NCI-H446 treated with DMSO at 0.1 percent for 48 hours (cell line): ENCODE measurements at regions not wholly inside any gene's neighbourhood (a gene's known extent, or its start where the extent isn't known, plus 50 kb on each side); places are given as distances from the start of the nearest gene placed in this dataset.
"Not testable (repeated sequence)": the region's sequence is repeated elsewhere in the genome, so short reads cannot be mapped to it uniquely, and the experiment has no call there.

Experiments used
- DNase-seq: peaks from one replicate; lab custom pipeline; 2025; lab: John Stamatoyannopoulos, UW

- DNase-seq, result no peak
Observed at GRCh38 chr3:177249203-177249602, 51.9 kb upstream of the TBL1XR1 start.

- DNase-seq, result no peak
Observed at GRCh38 chr3:177250151-177250550, 52.9 kb upstream of the TBL1XR1 start.

DNA sequence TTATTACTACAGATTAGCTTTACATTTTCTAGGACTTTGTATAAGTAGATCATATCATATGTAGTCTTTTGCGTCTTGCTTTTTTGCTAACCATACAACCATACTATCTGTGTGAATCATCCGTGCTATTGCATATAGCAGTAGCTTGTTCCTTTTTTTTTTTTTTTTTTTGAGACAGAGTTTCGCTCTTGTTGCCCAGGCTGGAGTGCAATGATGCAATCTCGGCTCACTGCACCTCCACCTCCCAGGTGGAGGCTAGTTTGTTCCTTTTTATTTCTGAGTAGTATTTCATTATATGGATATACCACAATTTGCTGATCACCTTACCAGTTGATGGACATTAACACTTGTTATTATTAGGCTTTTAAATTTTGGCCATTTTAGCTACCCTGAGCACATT is 54.5 kb upstream of the TBL1XR1 start:
- no peak for DNase-seq

GRCh38 chr3:177257006-177257405 is 59.7 kb upstream of the TBL1XR1 start:
- DNase-seq, result no peak

- DNase-seq, result no peak
Observed at GRCh38 chr3:177257625-177258024, 60.3 kb upstream of the TBL1XR1 start.

- no peak for DNase-seq
Observed at GRCh38 chr3:177262396-177262795, 65.1 kb upstream of the TBL1XR1 start.

GRCh38 chr3:177263615-177264368 is 66.5 kb upstream of the TBL1XR1 start:
- no peak for DNase-seq

DNA sequence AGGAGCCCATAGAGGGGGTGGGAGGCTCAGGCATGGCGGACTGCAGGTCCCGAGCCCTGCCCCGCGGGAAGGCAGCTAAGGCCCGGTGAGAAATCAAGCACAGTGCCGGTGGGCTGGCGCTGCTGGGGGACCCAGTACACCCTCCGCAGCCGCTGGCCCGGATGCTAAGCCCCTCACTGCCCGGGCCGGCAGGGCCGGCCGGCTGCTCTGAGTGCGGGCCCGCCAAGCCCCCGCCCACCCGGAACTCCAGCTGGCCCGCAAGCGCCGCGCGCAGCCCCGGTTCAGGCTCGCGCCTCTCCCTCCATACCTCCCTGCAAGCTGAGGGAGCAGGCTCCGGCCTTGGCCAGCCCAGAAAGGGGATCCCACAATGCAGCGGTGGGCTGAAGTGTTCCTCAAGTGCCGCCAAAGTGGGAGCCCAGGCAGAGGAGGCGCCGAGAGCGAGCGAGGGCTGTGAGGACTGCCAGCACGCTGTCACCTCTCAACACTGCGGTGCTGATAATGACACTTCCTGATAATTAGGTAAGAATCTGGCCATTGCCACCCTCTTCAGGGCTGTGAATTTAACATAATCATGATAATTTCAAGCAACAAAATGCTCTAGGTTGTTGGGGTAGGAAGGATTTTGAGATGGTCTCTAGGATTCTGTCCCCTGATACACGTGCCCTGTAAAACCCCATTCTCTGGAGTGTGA is 74.7 kb upstream of the TBL1XR1 start:
- not testable (repeated sequence) for DNase-seq

GRCh38 chr3:177278016-177278415 is 80.7 kb upstream of the TBL1XR1 start:
- no peak for DNase-seq

DNA sequence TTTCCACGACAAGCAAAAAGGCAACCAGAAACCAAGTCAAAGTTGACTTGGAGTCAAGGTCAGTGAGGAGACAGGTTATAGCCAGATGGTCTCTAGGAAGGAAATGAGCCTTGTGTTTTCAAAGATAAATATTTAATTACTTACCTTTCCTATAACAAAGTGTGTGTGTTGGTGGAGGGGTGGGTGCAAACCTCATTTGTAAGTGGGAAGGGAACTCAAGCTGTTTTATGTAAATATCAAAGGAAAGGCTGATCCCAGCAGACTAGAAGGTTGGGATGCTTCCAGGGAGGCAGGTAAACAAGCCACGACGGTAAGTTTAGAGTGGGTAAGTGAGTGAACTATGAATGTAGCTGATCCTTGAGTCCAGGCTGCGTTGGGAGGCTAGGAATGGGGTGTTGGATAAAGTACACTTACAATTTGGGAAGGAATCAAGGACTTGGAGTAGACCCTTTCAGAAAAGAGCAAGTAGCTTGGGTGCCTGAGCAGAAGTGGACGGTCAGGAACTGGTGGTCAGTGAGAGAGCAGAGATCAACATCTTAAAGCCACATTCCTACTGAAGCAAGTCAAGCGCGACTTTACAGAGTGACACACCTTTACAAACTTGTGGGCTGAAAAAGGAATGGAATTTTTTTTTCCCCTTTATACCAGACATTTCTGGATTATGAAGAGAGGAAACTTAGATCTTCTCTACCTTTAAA is 82.0 kb upstream of the TBL1XR1 start:
- no peak for DNase-seq

DNA sequence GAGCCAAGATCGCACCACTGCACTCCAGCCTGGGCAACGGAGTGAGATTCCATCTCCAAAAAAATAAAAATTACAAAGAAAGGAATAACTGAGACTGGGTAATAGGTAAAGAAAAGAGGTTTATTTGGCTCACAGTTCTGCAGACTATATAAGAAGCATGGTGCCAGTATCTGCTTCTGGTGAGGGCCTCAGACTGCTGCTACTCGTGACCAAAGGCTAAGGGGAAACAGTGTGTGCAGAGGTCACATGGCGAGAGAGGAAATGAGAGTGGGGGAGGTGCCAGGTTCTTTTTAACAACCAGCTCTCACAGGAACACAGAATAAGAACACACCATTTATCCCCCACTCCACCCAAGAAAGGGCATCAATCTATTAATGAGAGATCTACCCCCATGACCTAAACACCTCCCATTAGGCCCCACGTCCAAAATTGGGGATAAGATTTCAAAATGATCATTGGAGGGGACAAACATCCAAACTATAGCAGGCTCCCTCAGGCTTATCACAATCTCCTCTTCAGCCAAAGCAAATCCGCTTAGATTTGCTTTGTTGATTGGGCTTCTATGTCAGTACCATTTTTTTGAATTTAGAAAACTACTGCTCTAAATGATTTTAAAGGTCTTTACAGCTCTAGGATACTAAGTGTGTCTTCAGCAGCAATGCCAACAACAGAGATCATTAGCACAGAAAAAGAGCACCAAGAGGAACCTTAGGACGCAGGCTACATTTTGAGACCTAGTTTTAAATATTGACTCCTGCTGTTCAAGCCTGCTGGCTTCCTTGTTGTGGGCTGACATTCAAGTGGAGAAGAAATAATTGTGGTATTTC is 84.2 kb upstream of the TBL1XR1 start:
- DNase-seq, result no peak

- peak; percentile 31 for DNase-seq
Observed at GRCh38 chr3:177282119-177282655, 84.9 kb upstream of the TBL1XR1 start.

GRCh38 chr3:177283983-177284382 is 86.7 kb upstream of the TBL1XR1 start:
- no peak for DNase-seq

DNA sequence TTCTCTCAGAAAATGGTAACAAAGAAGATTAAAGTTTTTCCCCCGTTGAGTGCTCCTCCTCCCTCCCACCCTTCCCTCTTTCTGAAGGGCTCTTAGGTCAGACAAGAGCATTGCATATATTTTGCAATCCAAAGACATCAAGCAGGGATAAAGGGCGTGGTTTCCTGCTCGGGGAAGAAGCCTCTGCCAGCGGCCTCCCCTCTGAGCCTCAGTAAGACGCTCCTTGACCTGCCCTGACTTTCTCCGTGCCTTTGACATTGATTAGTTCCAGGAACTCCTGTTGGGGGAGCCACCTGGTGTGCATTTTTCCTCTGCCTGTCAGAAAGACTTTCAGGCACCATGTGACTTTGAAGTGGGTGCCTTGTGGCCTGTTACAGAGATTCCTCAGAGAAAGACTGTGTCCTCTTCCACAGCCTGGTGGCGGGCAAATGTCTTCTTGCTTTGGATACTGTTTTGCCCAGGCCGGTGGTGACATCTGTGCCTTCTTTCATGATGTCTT is 87.2 kb upstream of the TBL1XR1 start:
- no peak for DNase-seq

DNA sequence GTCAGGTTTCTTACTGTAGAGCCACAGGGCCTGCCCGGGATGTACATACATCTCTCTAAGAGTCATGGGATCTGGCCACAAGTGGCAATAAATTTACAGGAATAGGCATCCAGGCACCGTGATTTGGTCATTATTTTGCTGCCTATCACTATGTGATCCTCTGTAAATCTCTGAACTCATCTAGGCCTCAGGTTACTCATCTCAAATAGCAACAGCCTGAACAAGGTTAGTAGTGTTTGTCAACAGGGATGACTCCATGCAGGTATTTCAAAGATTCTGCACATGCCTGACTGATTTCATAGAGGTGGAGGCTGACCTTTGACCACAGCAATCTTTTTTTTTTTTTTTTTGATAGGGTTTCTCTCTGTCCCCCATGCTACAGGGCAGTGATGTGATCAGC is 88.8 kb upstream of the TBL1XR1 start:
- no peak for DNase-seq

- DNase-seq, result no peak
Observed at GRCh38 chr3:177287231-177287630, 89.9 kb upstream of the TBL1XR1 start.

- no peak for DNase-seq
Observed at GRCh38 chr3:177290633-177291032, 93.4 kb upstream of the TBL1XR1 start.

- DNase-seq, result no peak
Observed at GRCh38 chr3:177294221-177294620, 96.9 kb upstream of the TBL1XR1 start.

DNA sequence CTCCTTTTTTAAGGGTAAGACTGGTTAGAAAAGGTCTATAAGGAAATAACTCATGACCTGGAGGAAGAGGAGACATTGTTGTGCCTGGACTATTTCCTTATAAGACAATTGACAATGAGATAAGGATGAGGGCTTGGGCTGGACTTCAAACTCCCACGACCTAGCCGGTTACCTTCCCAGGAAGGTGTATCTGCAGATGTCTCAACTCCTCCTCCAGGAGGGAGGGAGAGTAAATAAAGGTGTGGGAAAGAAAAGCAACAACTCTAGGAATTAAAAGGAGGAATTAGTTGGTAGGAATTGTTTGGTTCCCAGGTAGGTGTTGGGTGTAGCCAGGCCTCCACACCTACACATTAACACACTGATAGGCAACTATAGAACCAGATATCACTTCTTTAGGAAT is 97.8 kb upstream of the TBL1XR1 start:
- no peak for DNase-seq

DNA sequence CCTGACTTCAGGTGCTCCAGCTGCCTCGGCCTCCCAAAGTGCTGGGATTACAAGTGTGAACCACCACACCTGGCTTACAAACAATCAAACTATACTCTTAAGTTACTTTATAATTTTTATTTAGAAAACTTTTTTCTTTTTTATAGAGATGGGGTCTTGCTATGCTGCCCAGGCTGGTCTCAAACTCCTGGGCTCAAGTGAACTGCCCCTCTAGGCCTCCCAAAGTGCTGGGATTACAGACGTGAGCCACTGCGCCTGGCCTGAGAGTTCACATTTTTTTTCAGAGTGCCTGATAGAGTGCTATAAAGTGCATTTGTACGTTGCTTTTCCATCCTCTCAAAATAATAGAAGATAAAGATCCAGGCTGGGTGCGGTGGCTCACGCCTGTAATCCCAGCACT is 102.0 kb upstream of the TBL1XR1 start:
- no peak for DNase-seq

DNA sequence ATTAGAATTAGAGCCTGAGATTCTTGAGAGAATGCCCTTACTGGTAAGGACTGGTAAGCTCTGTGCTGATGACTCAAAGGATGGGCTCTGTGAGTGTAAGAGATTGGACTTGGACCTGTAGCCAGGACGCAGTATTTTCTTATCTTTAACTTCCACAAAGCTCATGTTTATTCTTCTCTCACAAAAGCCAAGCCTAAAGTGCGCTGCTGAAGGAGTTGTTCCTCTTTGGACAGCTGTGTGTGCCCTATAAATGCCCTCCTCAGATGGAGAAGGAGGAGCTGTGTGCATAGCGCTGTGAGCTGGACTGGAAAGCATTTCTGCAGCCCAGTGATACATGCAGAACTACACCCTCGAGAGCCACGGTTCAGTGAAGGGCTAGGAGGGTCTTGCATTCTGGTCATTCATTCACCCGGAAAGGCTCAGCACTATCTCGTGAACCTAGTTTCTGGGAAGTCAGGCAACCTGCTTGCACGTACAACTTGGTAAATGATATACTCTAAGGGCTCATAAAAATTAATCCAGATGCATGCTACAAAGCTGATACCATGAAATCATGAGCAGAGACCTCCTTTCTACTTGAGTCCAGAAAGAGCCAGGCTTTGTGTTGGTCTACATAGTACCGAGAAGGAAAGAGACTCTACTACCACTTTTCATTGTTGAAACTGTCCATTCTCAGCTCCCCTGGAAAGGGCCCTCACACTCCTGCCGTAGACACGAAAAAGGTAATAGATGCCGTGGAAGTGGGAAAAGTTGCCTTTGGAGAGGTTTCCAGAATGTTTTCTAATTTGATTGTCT is 103.0 kb upstream of the TBL1XR1 start:
- DNase-seq, result no peak
